Subcutaneous abdominal adipose tissue (tissue), 5 donors: ENCODE measurements at regions not wholly inside any gene's neighbourhood (a gene's known extent, or its start where the extent isn't known, plus 50 kb on each side); places are given as distances from the start of the nearest gene placed in this dataset.

ENCODE experiments used
- H3K27ac ChIP-seq: one replicate; pipeline ENCODE4 v1.7.0; 2013; ENCODE audit warnings: low read depth, mild to moderate bottlenecking, inconsistent platforms, low read length, moderate library complexity
- H3K27me3 ChIP-seq, 5 donors: one replicate each; pipeline ENCODE4 v1.7.0; 2013; ENCODE audit warnings: low read length in 5 of 5, inconsistent platforms in 1 of 5; ENCODE audit not compliant: control insufficient read depth in 5 of 5, insufficient read depth in 4 of 5
- H3K36me3 ChIP-seq, 5 donors: one replicate each; pipeline ENCODE4 v1.7.0; 2013; ENCODE audit warnings: low read length in 5 of 5; ENCODE audit not compliant: control insufficient read depth in 5 of 5, insufficient read depth in 5 of 5
- H3K4me1 ChIP-seq, 5 donors: one replicate each; pipeline ENCODE4 v1.7.0; 2013; ENCODE audit warnings: low read length in 5 of 5, mild to moderate bottlenecking in 3 of 5, moderate library complexity in 1 of 5; ENCODE audit not compliant: control insufficient read depth in 5 of 5, insufficient read depth in 5 of 5
- H3K4me3 ChIP-seq, 5 donors: one replicate each; pipeline ENCODE4 v1.7.0; 2013; ENCODE audit warnings: low read length in 5 of 5, low read depth in 1 of 5
- H3K9ac ChIP-seq, 5 donors: one replicate each; pipeline ENCODE4 v1.7.0; 2013; ENCODE audit warnings: low read length in 5 of 5, mild to moderate bottlenecking in 4 of 5, moderate library complexity in 3 of 5
- H3K9me3 ChIP-seq, 5 donors: one replicate each; pipeline ENCODE4 v1.7.0; 2013; ENCODE audit warnings: low read length in 5 of 5; ENCODE audit not compliant: control insufficient read depth in 5 of 5
- donor health status: healthy.
- donor health status: healthy.
- donor health status: healthy.
- donor health status: healthy.
- donor health status: healthy.

DNA sequence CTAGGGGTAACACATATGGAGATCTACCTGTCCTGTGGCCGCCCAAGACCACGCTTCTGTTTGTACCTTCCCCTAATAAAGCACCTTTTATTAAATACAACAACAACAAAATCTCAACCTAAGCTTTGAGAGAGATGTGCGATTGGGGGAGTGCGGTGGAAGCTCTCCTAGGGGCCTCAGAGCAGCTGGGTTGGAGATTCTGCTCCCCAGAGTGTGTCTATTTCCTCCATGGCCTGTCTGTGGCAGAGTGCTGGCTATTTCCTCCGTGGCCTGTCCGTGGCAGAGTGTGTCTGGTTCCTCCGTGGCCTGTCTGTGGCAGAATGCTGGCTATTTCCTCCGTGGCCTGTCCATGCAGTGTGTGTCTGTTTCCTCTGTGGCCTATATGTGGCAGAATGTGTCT lies 139.3 kb upstream of the IPO9 start:
- Histone ChIP-seq H3K36me3 (peaks cover 0 to 3% (median 0%) of the 10 kb centered on the region in 5 donors), H3K4me1 (peaks cover 4 to 33% (median 20%) of the 10 kb centered on the region in 5 donors), H3K4me3 (no peak overlapping the region), H3K9me3 (no peaks in the 10 kb centered on the region), H3K27ac (no peak overlapping the region), H3K9ac (no peak overlapping the region), H3K27me3 (no peaks in the 10 kb centered on the region)

DNA sequence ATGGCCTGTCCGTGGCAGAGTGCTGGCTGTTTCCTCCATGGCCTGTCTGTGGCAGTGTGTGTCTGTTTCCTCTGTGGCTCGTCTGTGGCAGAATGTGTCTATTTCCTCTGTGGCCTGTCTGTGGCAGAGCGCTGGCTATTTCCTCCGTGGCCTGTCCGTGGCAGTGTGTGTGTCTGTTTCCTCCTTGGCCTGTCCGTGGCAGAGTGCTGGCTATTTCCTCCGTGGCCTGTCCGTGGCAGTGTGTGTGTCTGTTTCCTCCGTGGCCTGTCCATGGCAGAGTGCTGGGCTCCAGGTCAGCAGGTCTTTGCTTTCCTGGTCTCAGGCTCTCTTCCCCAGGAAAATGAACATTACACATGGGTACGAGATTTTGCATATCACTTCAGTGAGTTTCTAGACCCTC lies 138.4 kb upstream of the IPO9 start:
- no peak overlapping the region for H3K27ac ChIP-seq
- no peaks in the 10 kb centered on the region for H3K9me3 ChIP-seq
- peaks cover 0 to 3% (median 0%) of the 10 kb centered on the region in 5 donors for H3K36me3 ChIP-seq
- H3K27me3 ChIP-seq, result no peaks in the 10 kb centered on the region
- peaks cover 6 to 39% (median 29%) of the 10 kb centered on the region in 5 donors for H3K4me1 ChIP-seq
- no peak overlapping the region for H3K9ac ChIP-seq
- no peak overlapping the region for H3K4me3 ChIP-seq

DNA sequence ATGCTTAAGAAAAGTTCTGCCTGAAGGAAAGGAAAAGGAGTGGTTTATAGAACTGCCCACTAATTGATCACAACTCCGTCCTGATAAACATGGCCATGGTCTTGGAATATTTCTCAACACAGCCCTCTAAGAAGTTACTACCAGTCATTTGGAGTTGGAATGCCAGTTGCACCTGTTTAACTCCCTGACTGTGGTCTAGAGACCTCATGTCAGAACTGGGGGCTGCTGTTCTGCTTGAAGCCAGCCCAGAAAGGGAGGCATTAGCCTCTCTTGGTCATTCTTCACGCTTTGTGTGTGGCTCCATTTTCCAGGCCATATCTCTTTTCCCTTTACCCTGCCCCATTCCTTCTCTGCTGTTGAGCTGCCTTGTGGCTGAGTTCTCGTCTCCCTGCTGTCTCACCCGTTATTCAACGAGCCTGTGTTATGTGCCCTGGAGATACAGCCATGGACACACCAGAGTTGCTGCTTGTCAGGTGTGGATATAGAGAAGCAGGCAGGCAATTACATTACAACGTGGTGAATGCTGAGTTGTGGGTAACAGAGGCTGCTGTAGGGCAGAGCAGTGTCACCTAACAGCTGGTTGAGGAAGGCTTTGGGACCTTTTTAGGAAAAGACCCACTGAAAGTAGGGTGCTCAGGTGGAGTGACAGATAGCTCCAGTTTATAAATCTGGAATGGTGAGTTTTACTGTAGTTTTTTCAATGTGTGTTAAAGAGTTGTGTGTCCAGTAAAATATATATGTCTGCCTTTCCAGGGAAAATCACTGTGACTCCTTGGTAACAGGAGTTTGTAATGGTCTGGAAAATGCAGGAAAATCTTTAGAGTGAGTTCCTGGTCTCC lies 137.0 kb upstream of the IPO9 start:
- Histone ChIP-seq H3K27ac (no peak overlapping the region), H3K9ac (no peak overlapping the region), H3K27me3 (no peaks in the 10 kb centered on the region), H3K36me3 (peaks cover 0 to 3% (median 0%) of the 10 kb centered on the region in 5 donors), H3K4me1 (peaks cover 7 to 50% (median 43%) of the 10 kb centered on the region in 5 donors), H3K9me3 (no peaks in the 10 kb centered on the region), H3K4me3 (no peak overlapping the region)

DNA sequence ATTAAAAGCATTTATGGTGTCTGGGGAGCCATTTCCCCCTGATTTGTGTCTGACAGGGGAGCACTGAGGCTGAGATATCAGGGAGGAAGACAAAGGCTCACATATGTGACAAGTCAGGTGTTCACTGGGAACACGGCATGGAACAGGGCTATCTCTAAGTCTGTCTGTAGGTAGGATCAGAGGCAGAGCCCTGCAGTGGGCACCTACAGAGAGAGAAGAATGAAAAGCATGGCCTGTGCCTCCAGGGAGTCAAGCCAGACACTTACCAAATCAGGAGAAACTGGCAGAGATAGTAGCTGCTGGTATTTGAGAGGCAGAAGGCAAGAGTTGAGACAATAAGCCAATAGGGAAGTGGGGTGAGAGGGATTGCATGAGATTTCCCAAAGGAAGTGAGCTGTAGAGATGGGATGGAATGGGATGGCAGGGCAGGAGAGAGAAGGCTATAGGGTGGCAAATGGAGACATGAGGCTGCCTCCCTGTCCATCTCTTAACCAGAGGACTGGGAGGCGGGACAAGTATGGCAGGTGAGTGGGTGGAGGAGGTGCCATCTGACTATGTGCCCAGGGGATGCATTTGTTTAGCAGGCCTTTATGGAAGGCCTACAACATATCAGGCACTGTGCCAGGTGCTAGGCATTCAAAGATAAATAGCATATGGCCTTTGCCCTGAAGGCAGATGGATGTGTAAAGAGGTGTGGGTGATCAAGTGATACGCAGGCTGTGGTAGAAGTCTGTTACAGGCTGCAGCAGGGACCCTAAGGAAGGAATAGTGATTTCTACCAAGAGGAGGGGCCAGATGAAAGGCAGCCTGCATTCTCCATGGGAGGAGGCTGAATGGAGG lies 136.2 kb upstream of the IPO9 start:
- Histone ChIP-seq H3K36me3 (peaks cover 0 to 3% (median 0%) of the 10 kb centered on the region in 5 donors), H3K4me3 (no peak overlapping the region), H3K4me1 (peaks cover 7 to 58% (median 48%) of the 10 kb centered on the region in 5 donors), H3K9me3 (no peaks in the 10 kb centered on the region), H3K9ac (no peak overlapping the region), H3K27ac (no peak overlapping the region), H3K27me3 (no peaks in the 10 kb centered on the region)

DNA sequence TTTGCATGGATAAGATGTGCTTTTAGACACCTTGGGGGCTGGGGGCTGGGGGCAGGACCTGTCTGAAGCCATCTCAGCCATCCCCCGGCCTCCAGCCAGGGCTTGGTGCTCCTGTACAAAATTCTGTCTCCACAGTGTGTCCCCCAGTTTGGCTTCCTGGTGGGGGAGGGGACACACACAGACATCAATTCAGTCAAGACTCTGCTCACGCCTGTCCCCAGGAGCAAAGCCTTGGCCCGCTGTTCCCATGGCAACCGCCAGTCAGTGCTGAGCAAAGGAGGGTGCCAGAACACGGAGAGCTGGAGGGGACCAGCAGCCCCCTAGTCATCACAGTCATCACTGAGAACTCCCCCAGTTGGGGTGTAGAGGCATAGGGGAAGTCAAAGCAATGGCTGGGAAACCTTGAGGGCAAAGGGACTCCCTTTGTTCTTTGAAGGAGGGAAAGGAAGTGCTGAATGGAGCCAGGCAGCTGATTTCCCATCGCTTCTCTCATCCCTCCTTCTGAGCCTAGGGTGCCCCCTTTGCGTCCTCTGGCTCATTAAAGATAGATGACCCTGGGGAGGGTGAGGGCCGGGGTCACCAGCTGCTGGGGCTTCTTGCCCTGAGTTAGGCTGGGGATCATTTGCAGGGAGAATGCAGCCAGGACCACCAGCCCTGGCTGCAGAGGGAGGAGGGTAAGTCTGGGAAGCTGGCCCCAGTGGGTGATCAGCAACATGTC lies 134.9 kb upstream of the IPO9 start:
- no peak overlapping the region for H3K9ac ChIP-seq
- no peaks in the 10 kb centered on the region for H3K9me3 ChIP-seq
- H3K36me3 ChIP-seq, result no peaks in the 10 kb centered on the region
- no peaks in the 10 kb centered on the region for H3K27me3 ChIP-seq
- H3K4me3 ChIP-seq, result no peak overlapping the region
- H3K4me1 ChIP-seq, result peaks cover 7 to 58% (median 48%) of the 10 kb centered on the region in 5 donors
- H3K27ac ChIP-seq, result no peak overlapping the region

DNA sequence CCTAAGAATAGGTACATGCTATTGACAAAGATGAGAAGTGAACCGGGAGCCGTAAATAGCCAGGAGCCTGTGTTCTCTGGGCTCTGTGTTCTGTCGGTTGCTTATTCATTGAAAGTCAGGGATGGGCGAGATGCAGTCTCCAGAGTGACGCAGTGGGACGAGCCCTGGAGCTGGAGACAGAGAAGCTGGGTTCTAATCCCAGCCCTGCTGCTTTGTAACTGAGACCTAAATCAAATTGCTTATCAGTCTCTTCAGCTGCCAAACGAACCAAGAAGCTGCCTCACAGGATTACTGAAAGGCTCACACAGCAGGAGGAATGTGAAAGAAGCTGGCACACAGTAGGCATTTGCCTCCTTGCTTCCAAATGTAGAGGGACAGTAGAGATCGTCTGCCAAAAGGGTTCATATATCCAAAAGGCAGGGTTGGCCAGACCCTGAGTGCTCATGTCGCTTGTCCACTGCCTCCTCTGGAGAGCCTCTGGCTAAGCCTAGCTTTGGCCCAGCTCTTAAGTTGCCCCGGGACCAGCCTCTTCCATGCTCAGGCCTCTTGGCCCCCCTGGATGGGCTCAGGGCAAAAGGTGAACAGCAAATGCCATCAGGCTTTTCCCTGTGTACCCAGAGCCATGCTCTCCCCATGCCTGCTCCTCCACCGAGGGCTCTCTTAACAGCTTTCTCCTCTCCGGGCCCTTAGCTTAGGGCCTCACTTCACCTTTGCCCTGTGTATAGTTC lies 134.2 kb upstream of the IPO9 start:
- Histone ChIP-seq H3K9me3 (no peaks in the 10 kb centered on the region), H3K9ac (no peak overlapping the region), H3K4me3 (no peak overlapping the region), H3K36me3 (no peaks in the 10 kb centered on the region), H3K27me3 (no peaks in the 10 kb centered on the region), H3K27ac (no peak overlapping the region), H3K4me1 (peaks cover 7 to 58% (median 48%) of the 10 kb centered on the region in 5 donors)

DNA sequence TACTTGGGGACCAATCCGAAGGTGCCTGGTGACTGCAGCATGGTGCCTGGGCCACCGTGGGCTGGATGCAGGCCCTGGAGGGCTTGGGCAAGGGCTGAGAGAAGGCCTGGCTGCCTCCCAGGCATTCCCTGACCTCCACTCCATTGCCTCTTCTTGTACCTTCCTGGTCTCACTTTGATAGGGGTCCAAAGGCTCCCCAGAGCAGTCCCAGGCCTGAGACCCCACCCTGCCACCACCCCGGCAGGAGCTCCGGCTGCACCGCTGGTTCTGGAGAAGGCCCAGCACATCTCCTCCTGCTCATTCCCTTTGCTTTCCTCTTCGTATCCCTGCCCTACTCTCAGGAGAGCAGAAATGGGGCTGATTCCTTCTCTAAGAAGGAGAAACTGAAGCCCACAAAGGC lies 133.3 kb upstream of the IPO9 start:
- Histone ChIP-seq H3K36me3 (no peaks in the 10 kb centered on the region), H3K27ac (peak overlapping the region; percentile 65), H3K9me3 (no peaks in the 10 kb centered on the region), H3K9ac (peak overlapping the region in 2 of 5 donors; percentile 15 to 50), H3K4me1 (peaks cover 7 to 58% (median 48%) of the 10 kb centered on the region in 5 donors), H3K4me3 (peak overlapping the region in 1 of 5 donors; percentile 16), H3K27me3 (no peaks in the 10 kb centered on the region)

DNA sequence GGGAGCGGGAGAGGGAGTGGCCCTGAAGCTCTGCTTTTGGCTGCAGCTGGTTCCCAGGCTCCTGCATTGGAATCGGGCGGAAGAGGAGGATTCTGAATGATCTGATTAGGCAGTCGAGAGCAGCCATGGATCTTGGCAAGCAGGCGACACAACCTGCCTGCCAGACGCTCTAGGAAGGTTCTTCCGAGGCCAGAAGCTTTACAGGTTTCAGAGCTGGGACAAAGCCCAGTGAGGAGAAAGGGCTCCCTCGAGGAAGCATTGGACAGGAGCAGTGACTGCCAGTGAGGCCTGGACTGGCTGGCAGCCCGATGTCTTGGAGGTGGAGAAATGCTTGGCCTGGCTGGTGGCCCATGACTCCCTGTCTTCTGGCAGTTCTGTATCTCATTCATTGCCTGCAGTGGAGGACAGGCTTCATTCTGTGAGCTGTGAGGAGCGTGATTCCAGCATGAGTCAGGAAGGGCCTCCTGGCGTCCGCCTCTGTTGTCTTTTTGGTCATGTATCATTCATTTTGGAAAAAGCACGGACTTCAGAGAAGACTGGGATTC lies 132.7 kb upstream of the IPO9 start:
- Histone ChIP-seq H3K27ac (peak overlapping the region; percentile 65), H3K4me1 (peaks cover 7 to 58% (median 48%) of the 10 kb centered on the region in 5 donors), H3K36me3 (no peaks in the 10 kb centered on the region), H3K9me3 (no peaks in the 10 kb centered on the region), H3K4me3 (peak overlapping the region in 1 of 5 donors; percentile 16), H3K9ac (peak overlapping the region in 2 of 5 donors; percentile 24 to 50), H3K27me3 (no peaks in the 10 kb centered on the region)

DNA sequence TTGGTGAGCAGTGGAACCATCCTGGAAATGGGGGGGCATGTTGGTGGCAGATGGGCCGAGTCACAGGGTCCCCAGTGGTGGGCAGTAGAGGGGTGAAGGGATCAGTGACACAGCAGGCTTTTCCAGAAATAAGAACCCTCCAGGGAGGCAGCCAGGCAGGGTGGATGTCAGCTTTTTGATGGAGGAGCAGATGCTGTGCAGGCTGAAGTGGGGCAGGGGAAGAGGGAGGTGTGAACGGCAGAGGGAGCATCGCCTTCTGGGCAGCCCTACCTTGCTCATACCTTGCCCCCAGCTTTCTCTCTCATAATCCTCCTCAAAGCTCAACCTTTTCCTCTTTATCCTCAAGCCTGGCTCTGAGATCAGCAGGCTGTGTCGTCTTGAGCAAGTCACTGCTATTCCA lies 131.8 kb upstream of the IPO9 start:
- H3K27ac ChIP-seq, result peak overlapping the region; percentile 50
- peak overlapping the region in 2 of 5 donors; percentile 9 to 22 for H3K9ac ChIP-seq
- H3K36me3 ChIP-seq, result no peaks in the 10 kb centered on the region
- H3K4me3 ChIP-seq, result no peak overlapping the region
- peaks cover 0 to 3% (median 0%) of the 10 kb centered on the region in 5 donors for H3K9me3 ChIP-seq
- peaks cover 7 to 55% (median 48%) of the 10 kb centered on the region in 5 donors for H3K4me1 ChIP-seq
- H3K27me3 ChIP-seq, result no peaks in the 10 kb centered on the region
